Epithelial cell of proximal tubule (primary cell): ENCODE measurements at regions not wholly inside any gene's neighbourhood (a gene's known extent, or its start where the extent isn't known, plus 50 kb on each side); places are given as distances from the start of the nearest gene placed in this dataset.

ENCODE experiments used
- DNase-seq: peaks from one replicate; pipeline ENCODE4 v3.0.0-alpha.2; 2011; ENCODE audit warnings: low read depth
- H3K4me3 ChIP-seq: 2 replicates; pipeline ENCODE4 v1.5.1; 2011; ENCODE audit warnings: low read depth, mild to moderate bottlenecking, low read length
- CTCF ChIP-seq: conservative IDR thresholded peaks from 2 replicates; pipeline ENCODE4 v1.5.1; 2012; ENCODE audit warnings: low read depth, mild to moderate bottlenecking, low read length

- no peak overlapping the region for H3K4me3 ChIP-seq
- TF ChIP-seq CTCF = no peak
- no peak for DNase-seq
These were observed 149.9 kb upstream of the RBBP8 start for GRCh38 chr18:22783245-22783644.

- H3K4me3 ChIP-seq = no peak overlapping the region
- no peak for DNase-seq
- TF ChIP-seq CTCF = no peak
These were observed 149.5 kb upstream of the RBBP8 start for GRCh38 chr18:22783662-22784076.

- H3K4me3 ChIP-seq = no peak overlapping the region
- DNase-seq = no peak
- TF ChIP-seq CTCF = no peak
These were observed 144.1 kb upstream of the RBBP8 start for GRCh38 chr18:22789052-22789451.

- DNase-seq = no peak
- TF ChIP-seq CTCF = no peak
- no peak overlapping the region for H3K4me3 ChIP-seq
These were observed 143.5 kb upstream of the RBBP8 start for GRCh38 chr18:22789600-22789999.

GRCh38 chr18:22790545-22791309, 142.4 kb upstream of the RBBP8 start:
- H3K4me3 ChIP-seq = no peak overlapping the region
- TF ChIP-seq CTCF = no peak
- no peak for DNase-seq

- TF ChIP-seq CTCF = no peak
- H3K4me3 ChIP-seq = no peak overlapping the region
- DNase-seq = no peak
These were observed 141.9 kb upstream of the RBBP8 start for GRCh38 chr18:22791310-22791610.

GRCh38 chr18:22796113-22796512, 137.0 kb upstream of the RBBP8 start:
- no peak for TF ChIP-seq CTCF
- H3K4me3 ChIP-seq = no peak overlapping the region
- DNase-seq = no peak
